ENCODE measurements at regions not wholly inside any gene's neighbourhood (a gene's known extent, or its start where the extent isn't known, plus 50 kb on each side); places are given as distances from the start of the nearest gene placed in this dataset.

DNA sequence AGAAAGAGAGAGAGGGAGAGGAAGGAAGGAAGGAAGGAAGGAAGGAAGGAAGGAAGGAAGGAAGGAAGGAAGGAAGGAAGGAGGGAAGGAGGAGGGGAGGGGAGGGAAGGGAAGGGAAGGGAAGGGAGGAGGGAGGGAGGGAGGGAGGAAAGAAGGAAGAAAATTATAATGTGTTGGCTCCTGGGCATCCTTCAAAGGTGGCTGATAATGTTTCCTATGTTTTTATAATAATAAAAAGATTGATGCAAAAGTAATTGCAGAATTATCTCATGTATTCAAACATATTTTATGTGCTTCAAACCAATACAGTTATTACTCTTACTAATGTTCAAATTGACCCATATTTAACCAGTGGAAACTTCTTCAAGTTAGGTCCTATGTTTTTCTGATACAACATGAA lies 260.9 kb downstream of the LNPK start (continued):
- TF ChIP-seq HNF4A (conservative IDR thresholded peaks at IDR 0.05): no peak

DNA sequence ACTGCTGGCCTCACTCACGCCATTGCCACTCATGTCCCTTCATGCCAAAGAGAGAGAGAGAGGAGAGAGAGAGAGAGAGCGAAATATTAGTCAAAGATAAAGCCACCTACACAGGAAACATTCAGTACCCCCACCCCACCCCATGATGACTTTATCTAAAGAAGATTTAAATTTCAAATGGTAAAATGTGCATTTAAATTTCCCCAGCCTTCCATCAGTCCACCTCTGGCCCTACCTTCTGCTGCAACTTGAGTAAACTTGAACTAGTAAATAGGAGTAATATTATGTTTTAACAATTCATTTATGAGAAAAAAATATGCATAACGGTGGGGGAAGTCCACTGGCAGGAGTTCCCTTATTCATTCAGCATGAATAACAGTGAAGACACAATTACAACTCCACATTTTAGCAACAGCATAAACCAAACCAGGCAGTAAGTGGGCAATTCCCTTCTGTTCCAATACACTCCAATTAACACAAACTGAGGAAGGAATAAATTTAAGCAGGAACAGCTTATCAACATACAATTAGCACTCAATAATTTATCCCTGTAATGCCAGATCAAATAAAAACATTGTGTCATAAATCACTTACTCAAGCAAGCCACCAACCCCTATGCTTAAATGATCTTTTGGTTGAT lies 264.2 kb downstream of the LNPK start:
- WGBS: 71% methylated on average over 3 of the region's 3 CpGs
- no peak for DNase-seq (ENCODE audit: low spot score)
- H3K27ac ChIP-seq (ENCODE audit: low read depth in 1 of 2, low read length in 2 of 2): no peak overlapping the region
- no peaks in the 10 kb centered on the region for H3K9me3 ChIP-seq (ENCODE audit: control insufficient read depth in 4 of 4, low read length in 3 of 4)
- no peaks in the 10 kb centered on the region for H3K36me3 ChIP-seq (ENCODE audit: control insufficient read depth in 4 of 4, insufficient read depth in 3 of 4, low read depth in 1 of 4, low read length in 3 of 4)
- H3K27me3 ChIP-seq (ENCODE audit: control insufficient read depth in 4 of 4, insufficient read depth in 4 of 4, low read length in 3 of 4): peaks cover 0 to 3% (median 1%) of the 10 kb centered on the region in 4 donors
- no peak for TF ChIP-seq SP1 (IDR thresholded peaks at IDR 0.05)
- TF ChIP-seq HNF4G (IDR thresholded peaks at IDR 0.05): no peak
- TF ChIP-seq NR2F2 (IDR thresholded peaks at IDR 0.05): no peak
- no peak overlapping the region for H3K4me3 ChIP-seq (ENCODE audit: low read depth in 1 of 3, low read length in 3 of 3)
- H3K4me1 ChIP-seq (ENCODE audit: control insufficient read depth in 4 of 4, insufficient read depth in 4 of 4, low read length in 3 of 4): no peaks in the 10 kb centered on the region
- H3K9ac ChIP-seq (ENCODE audit: low read depth in 1 of 2, low read length in 2 of 2): no peak overlapping the region

DNA sequence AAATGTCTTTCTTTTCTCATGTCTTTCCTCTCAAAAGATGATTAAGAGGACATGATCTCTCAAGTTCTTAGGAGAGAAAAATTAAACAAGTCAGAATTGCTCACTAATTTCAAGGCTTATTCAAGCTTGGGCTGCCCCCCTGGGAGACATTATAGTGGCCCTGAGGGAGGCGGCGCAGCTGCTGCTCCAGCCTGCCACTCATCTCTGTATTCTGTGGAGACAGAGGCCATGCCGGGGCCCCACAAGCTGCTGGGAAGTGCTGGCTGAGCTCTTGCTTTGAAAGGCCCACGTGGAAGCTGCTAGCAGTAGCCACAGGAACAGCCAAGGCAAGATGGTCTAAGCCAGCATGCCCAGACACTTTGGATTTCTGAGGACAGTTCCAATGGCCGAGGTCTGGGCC lies 267.4 kb downstream of the LNPK start:
- no peaks in the 10 kb centered on the region for H3K36me3 ChIP-seq (ENCODE audit: control insufficient read depth in 4 of 4, insufficient read depth in 3 of 4, low read depth in 1 of 4, low read length in 3 of 4)
- 68% methylated on average over 5 of the region's 5 CpGs for WGBS
- H3K4me3 ChIP-seq (ENCODE audit: low read depth in 1 of 3, low read length in 3 of 3): no peak overlapping the region
- no peak for TF ChIP-seq FOXA1 (IDR thresholded peaks at IDR 0.05)
- TF ChIP-seq, protein P1, sequence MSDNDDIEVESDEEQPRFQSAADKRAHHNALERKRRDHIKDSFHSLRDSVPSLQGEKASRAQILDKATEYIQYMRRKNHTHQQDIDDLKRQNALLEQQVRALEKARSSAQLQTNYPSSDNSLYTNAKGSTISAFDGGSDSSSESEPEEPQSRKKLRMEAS (IDR thresholded peaks at IDR 0.05): no peak
- TF ChIP-seq YY1 (IDR thresholded peaks at IDR 0.05): no peak
- TF ChIP-seq HNF4A (conservative IDR thresholded peaks at IDR 0.05): no peak
- TF ChIP-seq TAF1 (conservative IDR thresholded peaks at IDR 0.05): no peak
- no peak for TF ChIP-seq FOXA2 (IDR thresholded peaks at IDR 0.05)
- no peak for TF ChIP-seq JUND (IDR thresholded peaks at IDR 0.05)
- TF ChIP-seq SP1 (IDR thresholded peaks at IDR 0.05): no peak
- TF ChIP-seq, protein P2, sequence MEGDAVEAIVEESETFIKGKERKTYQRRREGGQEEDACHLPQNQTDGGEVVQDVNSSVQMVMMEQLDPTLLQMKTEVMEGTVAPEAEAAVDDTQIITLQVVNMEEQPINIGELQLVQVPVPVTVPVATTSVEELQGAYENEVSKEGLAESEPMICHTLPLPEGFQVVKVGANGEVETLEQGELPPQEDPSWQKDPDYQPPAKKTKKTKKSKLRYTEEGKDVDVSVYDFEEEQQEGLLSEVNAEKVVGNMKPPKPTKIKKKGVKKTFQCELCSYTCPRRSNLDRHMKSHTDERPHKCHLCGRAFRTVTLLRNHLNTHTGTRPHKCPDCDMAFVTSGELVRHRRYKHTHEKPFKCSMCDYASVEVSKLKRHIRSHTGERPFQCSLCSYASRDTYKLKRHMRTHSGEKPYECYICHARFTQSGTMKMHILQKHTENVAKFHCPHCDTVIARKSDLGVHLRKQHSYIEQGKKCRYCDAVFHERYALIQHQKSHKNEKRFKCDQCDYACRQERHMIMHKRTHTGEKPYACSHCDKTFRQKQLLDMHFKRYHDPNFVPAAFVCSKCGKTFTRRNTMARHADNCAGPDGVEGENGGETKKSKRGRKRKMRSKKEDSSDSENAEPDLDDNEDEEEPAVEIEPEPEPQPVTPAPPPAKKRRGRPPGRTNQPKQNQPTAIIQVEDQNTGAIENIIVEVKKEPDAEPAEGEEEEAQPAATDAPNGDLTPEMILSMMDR (IDR thresholded peaks at IDR 0.05; ENCODE audit: low read depth, low read length, missing input control): no peak
- TF ChIP-seq, protein P3, sequence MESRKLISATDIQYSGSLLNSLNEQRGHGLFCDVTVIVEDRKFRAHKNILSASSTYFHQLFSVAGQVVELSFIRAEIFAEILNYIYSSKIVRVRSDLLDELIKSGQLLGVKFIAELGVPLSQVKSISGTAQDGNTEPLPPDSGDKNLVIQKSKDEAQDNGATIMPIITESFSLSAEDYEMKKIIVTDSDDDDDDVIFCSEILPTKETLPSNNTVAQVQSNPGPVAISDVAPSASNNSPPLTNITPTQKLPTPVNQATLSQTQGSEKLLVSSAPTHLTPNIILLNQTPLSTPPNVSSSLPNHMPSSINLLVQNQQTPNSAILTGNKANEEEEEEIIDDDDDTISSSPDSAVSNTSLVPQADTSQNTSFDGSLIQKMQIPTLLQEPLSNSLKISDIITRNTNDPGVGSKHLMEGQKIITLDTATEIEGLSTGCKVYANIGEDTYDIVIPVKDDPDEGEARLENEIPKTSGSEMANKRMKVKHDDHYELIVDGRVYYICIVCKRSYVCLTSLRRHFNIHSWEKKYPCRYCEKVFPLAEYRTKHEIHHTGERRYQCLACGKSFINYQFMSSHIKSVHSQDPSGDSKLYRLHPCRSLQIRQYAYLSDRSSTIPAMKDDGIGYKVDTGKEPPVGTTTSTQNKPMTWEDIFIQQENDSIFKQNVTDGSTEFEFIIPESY (IDR thresholded peaks at IDR 0.05): no peak
- TF ChIP-seq NR2F2 (IDR thresholded peaks at IDR 0.05): no peak
- TF ChIP-seq HNF4G (IDR thresholded peaks at IDR 0.05): no peak
- TF ChIP-seq, protein P4, sequence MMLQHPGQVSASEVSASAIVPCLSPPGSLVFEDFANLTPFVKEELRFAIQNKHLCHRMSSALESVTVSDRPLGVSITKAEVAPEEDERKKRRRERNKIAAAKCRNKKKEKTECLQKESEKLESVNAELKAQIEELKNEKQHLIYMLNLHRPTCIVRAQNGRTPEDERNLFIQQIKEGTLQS (IDR thresholded peaks at IDR 0.05): no peak
- no peak for TF ChIP-seq RXRA (IDR thresholded peaks at IDR 0.05)
- no peak for TF ChIP-seq GABPA (IDR thresholded peaks at IDR 0.05 in 1 of 2, conservative IDR thresholded peaks at IDR 0.05 in 1 of 2)
- no peak for TF ChIP-seq RAD21 (IDR thresholded peaks at IDR 0.05)
- TF ChIP-seq, protein P5, sequence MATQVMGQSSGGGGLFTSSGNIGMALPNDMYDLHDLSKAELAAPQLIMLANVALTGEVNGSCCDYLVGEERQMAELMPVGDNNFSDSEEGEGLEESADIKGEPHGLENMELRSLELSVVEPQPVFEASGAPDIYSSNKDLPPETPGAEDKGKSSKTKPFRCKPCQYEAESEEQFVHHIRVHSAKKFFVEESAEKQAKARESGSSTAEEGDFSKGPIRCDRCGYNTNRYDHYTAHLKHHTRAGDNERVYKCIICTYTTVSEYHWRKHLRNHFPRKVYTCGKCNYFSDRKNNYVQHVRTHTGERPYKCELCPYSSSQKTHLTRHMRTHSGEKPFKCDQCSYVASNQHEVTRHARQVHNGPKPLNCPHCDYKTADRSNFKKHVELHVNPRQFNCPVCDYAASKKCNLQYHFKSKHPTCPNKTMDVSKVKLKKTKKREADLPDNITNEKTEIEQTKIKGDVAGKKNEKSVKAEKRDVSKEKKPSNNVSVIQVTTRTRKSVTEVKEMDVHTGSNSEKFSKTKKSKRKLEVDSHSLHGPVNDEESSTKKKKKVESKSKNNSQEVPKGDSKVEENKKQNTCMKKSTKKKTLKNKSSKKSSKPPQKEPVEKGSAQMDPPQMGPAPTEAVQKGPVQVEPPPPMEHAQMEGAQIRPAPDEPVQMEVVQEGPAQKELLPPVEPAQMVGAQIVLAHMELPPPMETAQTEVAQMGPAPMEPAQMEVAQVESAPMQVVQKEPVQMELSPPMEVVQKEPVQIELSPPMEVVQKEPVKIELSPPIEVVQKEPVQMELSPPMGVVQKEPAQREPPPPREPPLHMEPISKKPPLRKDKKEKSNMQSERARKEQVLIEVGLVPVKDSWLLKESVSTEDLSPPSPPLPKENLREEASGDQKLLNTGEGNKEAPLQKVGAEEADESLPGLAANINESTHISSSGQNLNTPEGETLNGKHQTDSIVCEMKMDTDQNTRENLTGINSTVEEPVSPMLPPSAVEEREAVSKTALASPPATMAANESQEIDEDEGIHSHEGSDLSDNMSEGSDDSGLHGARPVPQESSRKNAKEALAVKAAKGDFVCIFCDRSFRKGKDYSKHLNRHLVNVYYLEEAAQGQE (IDR thresholded peaks at IDR 0.05): no peak
- no peak overlapping the region for H3K9ac ChIP-seq (ENCODE audit: low read depth in 1 of 2, low read length in 2 of 2)
- no peaks in the 10 kb centered on the region for H3K4me1 ChIP-seq (ENCODE audit: control insufficient read depth in 4 of 4, insufficient read depth in 4 of 4, low read length in 3 of 4)
- H3K9me3 ChIP-seq (ENCODE audit: control insufficient read depth in 4 of 4, low read length in 3 of 4): no peaks in the 10 kb centered on the region
- DNase-seq (ENCODE audit: low spot score): no peak
- H3K27ac ChIP-seq (ENCODE audit: low read depth in 1 of 2, low read length in 2 of 2): no peak overlapping the region
- H3K27me3 ChIP-seq (ENCODE audit: control insufficient read depth in 4 of 4, insufficient read depth in 4 of 4, low read length in 3 of 4): peaks cover 0 to 3% (median 0%) of the 10 kb centered on the region in 4 donors
